ENCODE measurements at regions not wholly inside any gene's neighbourhood (a gene's known extent, or its start where the extent isn't known, plus 50 kb on each side); places are given as distances from the start of the nearest gene placed in this dataset.

DNA sequence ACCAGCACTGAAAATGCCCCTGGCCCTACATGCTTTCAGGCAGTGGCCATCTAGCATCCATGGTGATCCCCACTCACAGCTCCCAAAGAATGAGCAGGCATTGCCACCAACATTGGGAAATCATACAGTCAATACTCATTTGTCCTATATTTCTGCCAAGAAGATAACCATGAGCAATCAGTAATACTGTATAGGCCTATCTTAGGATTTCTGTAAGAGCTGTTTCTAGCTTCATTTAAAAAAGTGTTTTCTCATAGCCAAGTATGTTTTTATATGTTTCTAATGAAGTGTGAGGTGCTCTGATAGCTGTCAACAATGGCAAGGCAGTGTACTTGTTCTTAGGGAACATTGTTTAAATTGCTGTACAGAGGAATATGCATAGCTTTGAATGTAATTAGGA lies 428.7 kb downstream of the FGF9 start:
- no peaks in the 10 kb centered on the region for H3K9me3 ChIP-seq (ENCODE audit: control insufficient read depth, low read depth, low read length)
- DNase-seq = no peak
- H3K4me1 ChIP-seq (ENCODE audit: insufficient read depth, low read length) = no peaks in the 10 kb centered on the region
- TF ChIP-seq, protein P1, sequence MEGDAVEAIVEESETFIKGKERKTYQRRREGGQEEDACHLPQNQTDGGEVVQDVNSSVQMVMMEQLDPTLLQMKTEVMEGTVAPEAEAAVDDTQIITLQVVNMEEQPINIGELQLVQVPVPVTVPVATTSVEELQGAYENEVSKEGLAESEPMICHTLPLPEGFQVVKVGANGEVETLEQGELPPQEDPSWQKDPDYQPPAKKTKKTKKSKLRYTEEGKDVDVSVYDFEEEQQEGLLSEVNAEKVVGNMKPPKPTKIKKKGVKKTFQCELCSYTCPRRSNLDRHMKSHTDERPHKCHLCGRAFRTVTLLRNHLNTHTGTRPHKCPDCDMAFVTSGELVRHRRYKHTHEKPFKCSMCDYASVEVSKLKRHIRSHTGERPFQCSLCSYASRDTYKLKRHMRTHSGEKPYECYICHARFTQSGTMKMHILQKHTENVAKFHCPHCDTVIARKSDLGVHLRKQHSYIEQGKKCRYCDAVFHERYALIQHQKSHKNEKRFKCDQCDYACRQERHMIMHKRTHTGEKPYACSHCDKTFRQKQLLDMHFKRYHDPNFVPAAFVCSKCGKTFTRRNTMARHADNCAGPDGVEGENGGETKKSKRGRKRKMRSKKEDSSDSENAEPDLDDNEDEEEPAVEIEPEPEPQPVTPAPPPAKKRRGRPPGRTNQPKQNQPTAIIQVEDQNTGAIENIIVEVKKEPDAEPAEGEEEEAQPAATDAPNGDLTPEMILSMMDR (conservative IDR thresholded peaks at IDR 0.05) = no peak
- H4K5ac ChIP-seq (ENCODE audit: insufficient read length, low read depth, low read length) = no peak overlapping the region
- no peaks in the 10 kb centered on the region for H3K79me1 ChIP-seq (ENCODE audit: insufficient read depth, low read depth, low read length, poor library complexity, severe bottlenecking)
- H3K23me2 ChIP-seq (ENCODE audit: insufficient read length, low read depth, low read length, poor library complexity, severe bottlenecking) = no peaks in the 10 kb centered on the region
- Mint-ChIP-seq H3K27ac (no peak overlapping the region), H3K9me3 (peaks cover 1 to 8% of the 10 kb centered on the region in 2 experiments; a peak in 3 of 5 replicates), H3K4me1 (no peaks in the 10 kb centered on the region), H3K27me3 (ENCODE audit: low read depth) (no peaks in the 10 kb centered on the region; the same call in none of the 2 replicates), H3K4me3 (no peak overlapping the region), H3K36me3 (ENCODE audit: insufficient read depth in 1 of 3, low read depth in 3 of 3) (no peaks in the 10 kb centered on the region; a peak in 2 of 7 replicates)
- no peak overlapping the region for H2BK120ac ChIP-seq (ENCODE audit: low read depth, low read length, poor library complexity, severe bottlenecking)
- no peaks in the 10 kb centered on the region for H3K79me2 ChIP-seq (ENCODE audit: insufficient read depth, low read length)
- no peak overlapping the region for H3K4ac ChIP-seq (ENCODE audit: low read depth, low read length)
- H3K4me2 ChIP-seq (ENCODE audit: insufficient read depth, insufficient read length, low read length) = no peak overlapping the region
- no peak overlapping the region for H3T11ph ChIP-seq (ENCODE audit: low read length)
- H3K23ac ChIP-seq (ENCODE audit: insufficient read length, low read depth, low read length) = no peak overlapping the region
- H2AK5ac ChIP-seq (ENCODE audit: insufficient read length, low read length) = no peak overlapping the region
- H3K18ac ChIP-seq (ENCODE audit: insufficient read length, low read depth, low read length) = no peak overlapping the region
- H3K56ac ChIP-seq (ENCODE audit: insufficient read length, low read depth, low read length) = no peak overlapping the region
- no peak overlapping the region for H2BK12ac ChIP-seq (ENCODE audit: insufficient read length, low read depth, low read length)
- H4K8ac ChIP-seq (replicated peaks; ENCODE audit: insufficient read length, low read depth, low read length) = no peak overlapping the region
- H2AFZ ChIP-seq (ENCODE audit: low read length) = no peak overlapping the region
- no peaks in the 10 kb centered on the region for H3K27me3 ChIP-seq (ENCODE audit: insufficient read depth, low read length)
- no peaks in the 10 kb centered on the region for H4K20me1 ChIP-seq (ENCODE audit: control insufficient read depth, insufficient read depth, insufficient read length)
- H3K14ac ChIP-seq (ENCODE audit: insufficient read depth, low read length) = no peak overlapping the region
- H3K27ac ChIP-seq (ENCODE audit: insufficient read length, low read depth, low read length) = no peak overlapping the region
- no peak overlapping the region for H2BK5ac ChIP-seq (ENCODE audit: insufficient read length, low read length)
- no peak overlapping the region for H2BK20ac ChIP-seq (ENCODE audit: low read depth, low read length, poor library complexity, severe bottlenecking)
- H2BK15ac ChIP-seq (ENCODE audit: low read depth, low read length) = no peak overlapping the region
- no peak overlapping the region for H4K91ac ChIP-seq (ENCODE audit: insufficient read length, low read depth, low read length)
- H3K9ac ChIP-seq (ENCODE audit: extremely low read depth, insufficient read length, low read length) = no peak overlapping the region
